Right lobe of liver (tissue), 6 donors: ENCODE measurements at regions not wholly inside any gene's neighbourhood (a gene's known extent, or its start where the extent isn't known, plus 50 kb on each side); places are given as distances from the start of the nearest gene placed in this dataset.
"Not testable (repeated sequence)": the region's sequence is repeated elsewhere in the genome, so short reads cannot be mapped to it uniquely, and the experiment has no call there.

Source experiments
- ATAC-seq, 4 donors: fragments of 200-7000 bp; cut with Tn5 transposase; one replicate each; pipeline ENCODE4 v1.9.1; 2020; ENCODE audit warnings: mild to moderate bottlenecking in 4 of 4, moderate library complexity in 4 of 4
- DNase-seq, 3 donors: peaks; one replicate each; pipeline ENCODE4 v3.0.0-alpha.2; 2020
- H3K27ac ChIP-seq, 3 donors: fragments of 200-600 bp; one replicate each; pipeline ENCODE4 v1.8.0; 2022
- H3K27me3 ChIP-seq, 2 donors: fragments of 200-600 bp; one replicate each; pipeline ENCODE4 v1.8.0; 2022
- H3K36me3 ChIP-seq, 4 donors: fragments of 200-600 bp; sonication (generic) in 1 of 4; one replicate each; pipeline versions ENCODE4 v1.5.1 to v1.8.0; 2017 to 2022; ENCODE audit warnings: control low read depth in 1 of 4
- H3K4me1 ChIP-seq, 4 donors: fragments of 200-600 bp; sonication (generic) in 1 of 4; one replicate each; pipeline versions ENCODE4 v1.5.1 to v1.8.0; 2017 to 2022; ENCODE audit warnings: control low read depth in 1 of 4
- H3K4me3 ChIP-seq, 3 donors: fragments of 200-600 bp; one replicate each; pipeline ENCODE4 v1.8.0; 2022
- H3K9me3 ChIP-seq, 4 donors: fragments of 200-600 bp; sonication (generic) in 1 of 4; one replicate each; pipeline versions ENCODE4 v1.5.1 to v1.8.0; 2017 to 2022; ENCODE audit warnings: control low read depth in 1 of 4
- POLR2A ChIP-seq: fragments of 450-650 bp; IDR thresholded peaks from one replicate; pipeline ENCODE4 v1.6.1; 2017; ENCODE audit warnings: antibody characterized with exemption, mild to moderate bottlenecking
- WGBS: methylation state at CpG from one replicate; pipeline ENCODE4 v1.1.6; 2018; ENCODE audit warnings: low coverage, low lambda C conversion rate; ENCODE audit not compliant: insufficient coverage; ENCODE audit errors: missing lambda C conversion rate; 5-methylcytosine and 5-hydroxymethylcytosine counted together
- intact Hi-C, 2 donors: fragments of 100-400 bp; cut with DNase I; formaldehyde crosslinking; loops; one replicate each; pipeline versions ENCODE4 v1.11.2 to v1.14.1; 2022
- TF ChIP-seq, protein P1 (sequence below), 4 donors: fragments of 200-600 bp in 3 of 4; fragments of 450-650 bp in 1 of 4; IDR thresholded peaks; one replicate each; pipeline versions ENCODE4 v1.5.1 to v1.8.0; 2016 to 2022; ENCODE audit warnings: antibody characterized with exemption in 4 of 4, mild to moderate bottlenecking in 2 of 4
- donor health status: DM: no; HTN: yes; CAD: no.
- donor health status: DM: no; HTN: no; CAD: no.
- donor health status: DM: no; HTN: no; CAD: no.
- donor health status: DM: no; HTN: yes; CAD: no.
- donor health status: DM: no; HTN: yes; CAD: no.

DNA sequence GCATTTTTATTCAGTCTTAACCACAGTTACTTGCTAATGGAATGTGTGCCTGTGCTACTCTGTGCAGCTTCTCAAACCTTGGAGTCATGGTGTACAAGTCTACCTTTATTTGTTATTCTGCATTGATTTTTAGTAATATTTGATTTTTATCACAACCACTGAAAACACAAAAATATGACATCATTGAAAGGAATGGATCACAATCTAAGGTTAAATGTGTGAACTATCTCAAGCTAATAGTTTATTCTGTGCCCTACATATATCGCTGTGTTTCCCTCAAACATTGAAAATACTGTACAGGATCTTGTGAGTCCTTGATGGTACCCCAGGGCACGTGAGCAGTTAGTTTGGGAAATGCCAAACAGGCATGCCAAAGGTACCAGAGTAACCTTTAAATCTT is 573.4 kb downstream of the FRK start:
- WGBS, result 56% methylated on average over 2 of the region's 2 CpGs
- Histone ChIP-seq H3K27me3 (no peaks in the 10 kb centered on the region), H3K4me3 (no peak overlapping the region), H3K4me1 (no peaks in the 10 kb centered on the region), H3K36me3 (no peaks in the 10 kb centered on the region), H3K9me3 (no peaks in the 10 kb centered on the region), H3K27ac (no peak overlapping the region)
- ATAC-seq, result no peak
- TF ChIP-seq, protein P1, sequence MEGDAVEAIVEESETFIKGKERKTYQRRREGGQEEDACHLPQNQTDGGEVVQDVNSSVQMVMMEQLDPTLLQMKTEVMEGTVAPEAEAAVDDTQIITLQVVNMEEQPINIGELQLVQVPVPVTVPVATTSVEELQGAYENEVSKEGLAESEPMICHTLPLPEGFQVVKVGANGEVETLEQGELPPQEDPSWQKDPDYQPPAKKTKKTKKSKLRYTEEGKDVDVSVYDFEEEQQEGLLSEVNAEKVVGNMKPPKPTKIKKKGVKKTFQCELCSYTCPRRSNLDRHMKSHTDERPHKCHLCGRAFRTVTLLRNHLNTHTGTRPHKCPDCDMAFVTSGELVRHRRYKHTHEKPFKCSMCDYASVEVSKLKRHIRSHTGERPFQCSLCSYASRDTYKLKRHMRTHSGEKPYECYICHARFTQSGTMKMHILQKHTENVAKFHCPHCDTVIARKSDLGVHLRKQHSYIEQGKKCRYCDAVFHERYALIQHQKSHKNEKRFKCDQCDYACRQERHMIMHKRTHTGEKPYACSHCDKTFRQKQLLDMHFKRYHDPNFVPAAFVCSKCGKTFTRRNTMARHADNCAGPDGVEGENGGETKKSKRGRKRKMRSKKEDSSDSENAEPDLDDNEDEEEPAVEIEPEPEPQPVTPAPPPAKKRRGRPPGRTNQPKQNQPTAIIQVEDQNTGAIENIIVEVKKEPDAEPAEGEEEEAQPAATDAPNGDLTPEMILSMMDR (IDR thresholded peaks at IDR 0.05), result no peak
- no peak for TF ChIP-seq POLR2A
- intact Hi-C loops, result no loop called here
- no peak for DNase-seq

DNA sequence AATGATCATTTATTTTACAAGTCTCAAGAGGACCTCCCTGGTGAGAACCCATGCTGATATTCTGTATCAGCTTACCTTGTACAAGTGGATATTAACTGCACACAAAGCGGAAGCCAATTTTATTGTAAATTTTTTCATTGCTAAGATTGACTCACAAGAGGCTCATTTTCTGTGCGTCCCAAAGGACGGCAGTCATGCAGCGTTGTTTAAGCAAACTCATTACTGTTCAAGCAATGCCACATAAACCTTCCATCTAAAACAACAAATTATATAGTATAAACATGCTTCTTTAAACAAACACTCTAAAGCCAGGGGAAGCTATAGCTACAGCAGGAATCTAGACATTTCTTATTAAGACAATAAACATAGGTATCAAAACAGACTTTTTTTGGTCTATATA is 575.3 kb downstream of the FRK start:
- ATAC-seq, result no peak
- TF ChIP-seq, protein P1 (IDR thresholded peaks at IDR 0.05), result no peak
- no peak for TF ChIP-seq POLR2A
- H3K36me3 ChIP-seq, result no peaks in the 10 kb centered on the region

DNA sequence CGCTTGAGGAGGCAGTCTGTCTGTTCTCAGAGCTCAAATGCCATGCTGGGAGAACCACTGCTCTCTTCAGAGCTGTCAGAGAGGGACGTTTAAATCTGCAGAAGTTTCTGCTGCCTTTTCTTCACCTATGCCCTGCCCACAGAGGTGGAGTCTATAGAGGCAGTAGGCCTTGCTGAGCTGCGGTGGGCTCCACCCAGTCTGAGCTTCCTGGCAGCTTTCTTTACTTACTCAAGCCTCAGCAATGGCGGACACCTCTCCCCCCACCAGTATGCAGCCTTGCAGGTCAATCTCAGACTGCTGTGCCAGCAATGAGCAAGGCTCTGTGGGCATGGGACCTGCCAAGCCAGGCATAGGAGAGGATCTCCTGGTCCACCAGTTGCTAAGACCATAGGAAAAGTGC is 580.1 kb downstream of the FRK start:
- H3K9me3 ChIP-seq, intact Hi-C loops, DNase-seq, ATAC-seq, H3K4me3 ChIP-seq, H3K4me1 ChIP-seq, H3K27me3 ChIP-seq, H3K27ac ChIP-seq, H3K36me3 ChIP-seq: not testable (repeated sequence)
- 43% methylated on average over 1 of the region's 4 CpGs for WGBS

More for the DNA sequence above, 575.3 kb downstream of the FRK start:
- intact Hi-C loops, result no loop called here
- Histone ChIP-seq H3K27ac (no peak overlapping the region), H3K27me3 (no peaks in the 10 kb centered on the region), H3K4me1 (no peaks in the 10 kb centered on the region), H3K9me3 (no peaks in the 10 kb centered on the region), H3K4me3 (no peak overlapping the region)
- DNase-seq, result no peak
- 79% methylated on average over 4 of the region's 4 CpGs for WGBS

DNA sequence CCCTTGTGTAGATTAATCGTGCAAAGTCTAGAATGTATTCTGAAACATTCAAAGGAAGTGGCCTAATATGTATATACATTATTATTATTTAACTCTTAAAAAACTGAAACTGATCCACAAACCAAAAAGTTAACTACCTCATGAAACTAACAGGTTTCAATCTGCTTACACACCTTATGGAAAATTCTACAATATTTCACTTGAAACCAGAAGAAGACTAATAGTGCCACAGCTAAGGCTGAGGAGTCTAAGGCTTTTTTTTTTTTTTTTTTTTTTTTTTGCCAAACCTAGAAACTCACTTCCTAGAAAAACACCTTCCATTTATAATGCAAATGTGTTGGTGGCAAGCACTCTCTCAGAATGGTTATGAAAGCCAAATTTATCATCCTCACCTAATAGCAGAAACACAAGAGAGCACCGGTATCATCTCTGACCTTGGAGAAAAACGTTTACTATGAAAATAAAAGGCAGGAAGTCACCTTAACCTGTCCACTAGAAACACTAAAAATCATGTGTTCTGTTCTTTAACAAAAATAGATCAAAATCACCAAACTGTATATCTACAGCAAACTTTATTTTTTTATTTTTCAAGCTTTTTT is 586.1 kb downstream of the FRK start:
- no peak for DNase-seq
- Histone ChIP-seq H3K9me3 (no peaks in the 10 kb centered on the region), H3K4me1 (no peaks in the 10 kb centered on the region), H3K36me3 (no peaks in the 10 kb centered on the region), H3K27me3 (no peaks in the 10 kb centered on the region), H3K27ac (no peak overlapping the region), H3K4me3 (no peak overlapping the region)
- intact Hi-C loops, result no loop called here
- TF ChIP-seq, protein P1 (IDR thresholded peaks at IDR 0.05), result no peak
- no peak for TF ChIP-seq POLR2A
- no peak for ATAC-seq
- WGBS, result 37% methylated on average over 3 of the region's 3 CpGs

DNA sequence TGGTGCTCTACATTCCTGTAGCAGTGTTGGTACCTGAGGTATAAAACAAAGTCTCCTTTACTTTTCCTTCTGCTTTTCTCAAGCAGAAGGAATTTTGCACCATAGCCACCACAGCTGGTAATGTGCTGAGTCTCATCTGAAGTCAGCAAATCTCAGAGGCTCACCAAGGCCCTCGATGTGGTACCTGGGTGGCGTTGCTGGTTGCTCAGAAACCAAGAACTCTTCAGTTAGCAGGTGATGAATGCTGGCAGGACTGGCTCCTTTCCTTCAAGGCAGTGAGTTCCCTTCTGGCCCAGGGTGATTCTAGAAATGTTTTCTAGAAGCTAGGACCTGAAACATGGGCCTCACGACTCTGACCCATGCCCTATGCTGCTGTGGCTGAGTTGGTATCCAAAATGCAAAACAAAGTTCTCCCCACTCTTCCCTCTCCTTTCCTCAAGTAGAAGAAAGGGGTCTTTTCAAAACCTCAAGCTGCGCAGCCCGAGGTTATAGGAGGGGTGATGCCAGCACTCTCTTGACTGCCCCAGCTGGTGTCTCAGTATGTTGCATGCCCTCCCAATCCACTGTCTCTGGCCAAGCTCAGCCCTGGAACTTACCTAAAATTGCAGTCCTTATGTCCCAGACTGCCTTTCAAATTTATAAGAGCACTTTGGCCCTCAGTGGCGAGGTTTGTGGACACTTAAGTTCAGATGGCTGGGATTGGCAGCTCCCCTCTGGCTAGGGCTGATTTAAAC is 592.3 kb downstream of the FRK start:
- Histone ChIP-seq H3K36me3 (no peaks in the 10 kb centered on the region), H3K4me3 (no peak overlapping the region), H3K27ac (no peak overlapping the region), H3K4me1 (no peaks in the 10 kb centered on the region), H3K9me3 (no peaks in the 10 kb centered on the region), H3K27me3 (no peaks in the 10 kb centered on the region)
- ATAC-seq, result no peak
- no peak for DNase-seq
- intact Hi-C loops, result no loop called here
- WGBS, result 68% methylated on average over 4 of the region's 6 CpGs
- TF ChIP-seq POLR2A, result no peak
- TF ChIP-seq, protein P1 (IDR thresholded peaks at IDR 0.05), result no peak
